ENCODE measurements at regions not wholly inside any gene's neighbourhood (a gene's known extent, or its start where the extent isn't known, plus 50 kb on each side); places are given as distances from the start of the nearest gene placed in this dataset.
A peak's percentile ranks its signal among the peaks of the same experiment; 100 is the strongest.

DNA sequence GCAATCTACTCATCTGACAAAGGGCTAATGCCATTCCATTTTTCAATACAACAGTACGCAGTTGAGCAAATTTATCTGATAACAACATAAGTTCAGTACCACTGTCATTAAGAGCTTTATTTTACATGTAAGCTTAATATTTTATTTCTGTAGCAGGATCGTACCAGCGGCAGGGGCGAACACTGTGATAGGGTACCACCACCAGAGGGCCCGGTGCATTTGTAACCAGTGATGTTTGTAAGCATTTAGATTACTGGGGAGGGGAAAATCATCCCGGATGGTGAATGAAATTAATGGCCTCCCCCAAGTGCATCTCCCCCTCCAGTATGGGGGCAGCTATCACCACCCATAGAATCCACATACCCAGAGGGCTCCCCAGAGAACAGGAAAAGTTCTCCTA, 179.0 kb downstream of the ADGRA3 start:
- DNase-seq, result no peak

GRCh38 chr4:22334155-22334554, 181.7 kb downstream of the ADGRA3 start:
- no peak for DNase-seq

DNA sequence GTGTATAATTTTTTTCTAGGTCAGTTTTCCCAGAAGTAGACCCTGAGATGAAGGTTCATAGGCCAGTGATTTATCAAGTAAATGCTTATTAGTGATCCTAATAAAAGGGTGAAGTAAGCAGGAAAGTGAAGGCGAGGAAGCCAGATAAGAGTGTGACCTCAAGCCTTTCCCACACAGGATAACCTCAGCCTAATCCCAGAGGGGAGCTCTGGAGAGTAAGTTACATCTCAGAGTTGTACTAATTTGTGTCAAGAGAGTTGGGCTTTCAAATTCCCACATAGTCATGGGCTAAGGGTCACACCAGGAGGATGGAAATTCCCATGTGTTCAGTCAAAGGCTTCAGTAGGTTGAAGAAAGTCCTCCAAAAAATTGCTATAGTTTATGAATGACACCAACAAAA, 191.4 kb downstream of the ADGRA3 start:
- no peak for DNase-seq

DNA sequence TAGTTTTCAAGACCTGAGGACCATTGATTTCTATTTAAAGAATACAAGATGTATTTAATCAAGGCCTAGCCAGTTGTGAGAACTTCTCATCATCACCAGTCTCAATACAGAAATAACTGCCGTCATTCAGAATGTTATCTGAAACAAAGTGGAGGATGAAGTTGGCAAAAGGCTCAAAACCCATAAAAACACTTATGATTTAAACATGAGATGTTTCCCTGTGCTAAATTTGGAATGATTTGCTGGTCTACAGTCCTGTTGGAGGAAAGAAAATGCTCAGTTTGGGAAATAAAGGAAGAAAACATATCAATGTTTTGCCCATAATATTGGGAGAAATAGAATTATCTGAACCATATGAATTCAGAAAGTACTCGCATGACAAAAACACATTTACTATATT, 192.2 kb downstream of the ADGRA3 start:
- no peak for DNase-seq

- DNase-seq, result no peak
These were observed 192.9 kb downstream of the ADGRA3 start for GRCh38 chr4:22322996-22323395.

GRCh38 chr4:22315628-22316027, 200.2 kb downstream of the ADGRA3 start:
- DNase-seq, result no peak

DNA sequence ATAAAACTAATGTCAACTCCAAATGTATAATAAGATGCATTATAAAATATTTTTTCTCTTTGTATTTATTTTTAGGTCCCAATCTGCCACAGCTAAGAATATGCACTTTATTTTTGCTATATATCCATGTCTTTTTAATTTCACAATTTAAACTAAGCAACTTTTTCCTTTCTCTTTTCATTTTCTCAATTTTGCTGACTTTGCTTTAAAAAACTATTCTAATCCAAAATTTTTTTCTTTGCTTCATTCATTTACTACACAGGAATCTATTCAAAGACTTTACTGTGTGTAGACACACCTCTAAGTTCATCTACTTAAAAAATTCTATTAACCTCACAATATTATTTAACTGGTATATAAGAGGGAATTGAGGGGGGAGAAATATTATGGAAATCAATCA, 201.9 kb downstream of the ADGRA3 start:
- no peak for DNase-seq

DNA sequence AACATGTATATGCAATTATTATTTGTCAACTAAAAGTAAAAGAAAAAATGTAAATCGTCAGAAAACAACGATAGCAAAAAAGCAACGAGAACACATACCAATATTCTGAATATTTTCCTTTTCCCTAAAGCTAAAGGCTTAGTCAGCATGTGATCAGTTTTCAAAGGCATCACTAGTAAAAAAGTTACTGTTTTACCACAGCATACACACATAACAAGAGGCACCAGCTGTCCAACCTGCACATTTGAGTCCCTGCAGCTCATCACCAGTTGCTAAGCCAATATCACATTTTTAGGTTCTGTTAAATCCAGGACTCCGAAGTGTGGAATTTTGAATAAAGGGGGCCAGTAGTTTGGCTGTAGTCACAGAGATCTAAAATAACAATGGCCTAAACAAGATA, 203.8 kb downstream of the ADGRA3 start:
- DNase-seq, result peak in 2 of 58 donors; percentile 7 to 32

- peak in 15 of 58 donors; percentile 3 to 75 (median 25) for DNase-seq
These were observed 214.6 kb downstream of the ADGRA3 start for GRCh38 chr4:22301253-22301652.

GRCh38 chr4:22299678-22300077, 216.2 kb downstream of the ADGRA3 start:
- no peak for DNase-seq

DNA sequence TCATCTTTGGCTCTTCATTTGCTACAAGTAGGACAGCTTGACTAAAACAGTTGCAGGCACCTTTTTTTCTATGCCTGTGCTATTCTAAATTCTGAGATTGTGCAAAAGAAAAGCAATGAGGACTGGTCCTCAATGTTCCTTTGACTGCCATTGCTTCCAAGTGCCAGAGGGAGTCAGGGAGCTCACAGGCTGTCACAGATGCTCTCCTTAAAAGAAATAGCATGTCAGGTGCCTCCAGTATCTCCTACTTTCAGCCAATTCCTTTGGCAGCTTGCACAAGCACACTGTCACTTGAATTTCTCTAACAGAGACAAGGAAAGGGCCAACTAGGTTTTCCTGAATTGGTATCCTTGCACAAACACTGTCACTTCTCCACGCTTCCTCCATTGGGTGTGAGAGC, 228.2 kb downstream of the ADGRA3 start:
- DNase-seq, result peak in 1 of 58 donors; percentile 1

DNA sequence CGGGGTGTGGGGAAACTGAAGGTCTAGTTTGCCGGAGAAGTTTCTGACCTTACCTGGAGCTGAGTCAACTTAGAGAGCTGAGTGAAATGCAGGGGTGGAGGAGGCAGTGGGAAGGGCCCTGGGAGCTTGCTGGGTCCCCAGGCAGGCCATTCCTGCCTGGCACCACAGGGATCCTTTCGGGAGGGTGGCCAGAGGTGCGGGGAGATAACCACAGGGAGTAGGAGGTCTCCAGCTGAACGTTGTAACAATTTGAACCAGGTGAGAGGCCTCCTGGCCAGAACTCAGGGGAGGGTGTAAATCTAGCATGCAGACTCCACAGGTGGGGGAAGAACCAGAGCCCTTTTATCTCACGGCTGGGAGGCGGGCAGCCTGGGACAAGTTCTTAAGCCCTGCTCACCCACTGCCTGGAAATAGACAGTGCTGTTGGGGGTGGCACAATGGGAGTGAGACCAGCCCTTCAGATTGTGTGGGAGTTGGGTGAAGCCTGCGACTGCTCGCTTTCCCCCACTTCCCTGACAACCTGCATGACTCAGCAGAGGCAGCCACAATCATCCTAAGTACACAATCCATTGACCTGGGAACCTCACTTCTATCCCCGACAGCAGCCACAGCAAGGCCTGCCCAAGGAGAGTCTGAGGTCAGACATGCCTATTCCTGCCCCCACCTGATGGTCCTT, 247.4 kb downstream of the ADGRA3 start:
- no peak for DNase-seq

DNA sequence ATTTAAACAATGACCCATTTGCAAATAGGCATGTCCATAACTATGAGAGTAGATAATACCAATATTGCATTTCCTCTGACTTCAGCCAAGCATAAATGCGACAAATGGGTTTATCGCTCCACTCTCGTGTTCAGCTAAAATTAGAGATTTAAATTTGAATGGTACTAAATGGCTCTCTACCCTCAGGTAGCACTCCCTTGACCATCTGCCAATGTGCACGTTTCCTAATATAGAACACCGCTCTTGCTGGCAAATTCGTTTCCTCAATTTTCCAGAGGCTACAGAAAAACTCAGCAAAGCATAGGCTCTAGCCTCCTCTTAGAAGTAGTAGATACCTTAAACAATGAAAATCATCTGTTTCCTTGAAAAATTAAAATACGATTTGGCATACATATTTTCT, 251.6 kb downstream of the ADGRA3 start:
- no peak for DNase-seq

DNA sequence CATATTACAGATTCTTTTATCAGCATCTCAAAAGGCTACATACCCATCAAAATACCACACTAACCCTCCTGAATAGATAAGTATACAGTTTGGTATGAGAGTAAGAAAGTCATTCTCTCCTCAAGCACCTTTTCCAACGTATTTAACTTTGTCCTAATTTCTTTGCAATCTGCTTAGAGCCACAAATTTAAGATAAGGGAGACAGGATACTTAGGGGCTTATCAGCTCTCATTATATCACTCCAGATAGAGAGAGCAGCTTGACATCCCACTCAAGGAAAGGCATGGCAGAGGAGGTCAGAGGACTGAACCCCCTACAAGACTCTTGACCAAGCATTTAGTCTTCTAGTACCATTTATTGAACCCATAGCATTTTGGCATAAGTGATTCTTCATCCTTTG, 262.4 kb downstream of the ADGRA3 start:
- no peak for DNase-seq

GRCh38 chr4:22246847-22247246, 269.0 kb downstream of the ADGRA3 start:
- no peak for DNase-seq

- no peak for DNase-seq
These were observed 270.6 kb downstream of the ADGRA3 start for GRCh38 chr4:22245294-22245693.

DNA sequence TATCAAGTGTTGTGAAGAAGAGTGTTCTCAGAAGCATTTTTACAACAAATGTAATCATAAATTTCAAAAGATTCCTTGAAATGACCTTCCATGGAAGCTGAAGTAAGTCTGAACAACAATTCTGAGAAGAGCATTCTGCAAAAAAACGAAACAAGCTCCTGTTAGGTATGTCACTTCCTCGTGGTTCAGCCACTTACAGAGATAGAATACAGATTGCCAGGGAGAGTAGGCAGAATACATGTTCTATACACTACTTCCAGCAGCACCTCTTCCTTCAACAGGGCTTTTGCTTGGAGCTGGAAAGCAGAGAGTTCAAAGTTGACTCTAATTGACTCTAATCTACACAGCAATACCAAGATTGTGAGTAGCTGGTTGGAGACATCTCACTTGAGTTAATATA, 274.5 kb downstream of the ADGRA3 start:
- no peak for DNase-seq

DNA sequence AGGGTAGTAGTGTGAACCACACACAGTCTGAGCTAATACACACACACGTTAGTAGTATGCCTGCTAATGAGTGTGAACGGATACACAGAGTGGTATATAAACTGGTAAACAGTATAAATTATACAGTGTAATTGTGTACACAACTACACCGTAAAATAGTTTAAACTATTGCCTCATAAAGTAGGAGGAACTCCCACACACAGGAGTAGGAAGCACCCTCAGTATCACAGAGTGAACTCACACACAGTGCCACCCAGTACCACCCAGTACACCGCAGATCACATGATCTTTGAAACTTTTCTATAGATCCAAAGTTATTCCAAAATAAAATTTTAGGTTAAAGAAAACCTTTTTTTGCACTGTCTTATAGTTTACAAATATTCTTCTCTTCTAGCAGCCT, 275.1 kb downstream of the ADGRA3 start:
- no peak for DNase-seq

- no peak for DNase-seq
These were observed 277.1 kb downstream of the ADGRA3 start for GRCh38 chr4:22238742-22239141.

DNA sequence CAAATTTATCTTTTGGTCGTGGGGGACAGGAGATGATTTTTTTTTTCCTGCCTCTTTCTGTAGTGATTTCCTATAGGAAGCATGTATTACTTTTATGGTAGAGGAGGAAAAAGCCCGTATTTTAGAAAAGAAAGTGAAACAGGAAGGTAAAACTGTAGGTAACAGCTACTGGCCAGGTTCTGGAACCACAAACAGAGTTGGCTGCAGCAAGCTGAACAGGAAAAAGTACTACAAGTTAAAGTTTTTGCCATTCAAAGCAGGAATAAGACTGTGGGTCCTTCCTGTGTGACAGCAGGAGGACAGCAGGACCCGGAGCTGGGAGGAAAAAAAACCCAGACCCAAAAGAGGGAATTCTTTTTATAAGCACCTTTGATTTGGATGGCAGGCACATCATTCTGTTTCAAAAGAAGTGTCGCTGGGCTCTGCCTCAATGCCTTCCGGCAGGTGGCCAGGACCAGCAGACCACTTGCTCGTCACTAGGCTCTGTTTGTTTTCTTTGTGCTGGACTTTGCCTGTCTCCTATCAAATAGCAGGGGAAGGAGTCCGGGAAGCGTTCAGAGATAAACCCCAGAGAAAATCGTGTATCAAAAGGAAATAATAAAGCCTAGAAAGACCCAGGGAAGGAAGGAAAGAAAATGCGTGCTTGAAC, 277.9 kb downstream of the ADGRA3 start:
- peak in 2 of 58 donors; percentile 1 to 3 for DNase-seq

GRCh38 chr4:22237155-22237751, 278.6 kb downstream of the ADGRA3 start:
- DNase-seq, result peak in 13 of 58 donors; percentile 1 to 20 (median 3)

DNA sequence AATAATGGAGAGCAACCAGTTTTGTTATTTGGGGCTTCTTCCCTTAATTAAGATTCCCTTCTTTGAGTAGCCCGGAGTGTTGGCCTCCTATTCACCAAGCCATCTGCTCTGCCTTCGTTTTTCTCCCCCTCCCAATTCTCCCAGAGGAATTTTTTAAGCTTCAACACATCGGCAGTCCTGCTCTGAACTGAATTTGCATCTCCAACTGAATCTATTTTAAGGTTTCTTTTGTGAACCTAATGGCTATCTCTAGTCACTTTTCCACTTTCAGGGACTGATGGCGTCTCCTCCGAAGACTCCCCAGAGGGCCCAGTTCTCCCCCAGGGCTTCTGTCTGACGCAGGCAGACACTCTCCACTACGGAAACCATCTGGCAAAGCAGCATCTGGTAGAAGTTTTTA, 280.2 kb downstream of the ADGRA3 start:
- no peak for DNase-seq

- DNase-seq, result peak in 1 of 58 donors; percentile 5
These were observed 282.6 kb downstream of the ADGRA3 start for GRCh38 chr4:22233230-22233629.
